Right lobe of liver (tissue), 6 donors: ENCODE measurements at regions not wholly inside any gene's neighbourhood (a gene's known extent, or its start where the extent isn't known, plus 50 kb on each side); places are given as distances from the start of the nearest gene placed in this dataset.

Experiments
- ATAC-seq, 4 donors: fragments of 200-7000 bp; cut with Tn5 transposase; one replicate each; pipeline ENCODE4 v1.9.1; 2020; ENCODE audit warnings: mild to moderate bottlenecking in 4 of 4, moderate library complexity in 4 of 4
- DNase-seq, 3 donors: peaks; one replicate each; pipeline ENCODE4 v3.0.0-alpha.2; 2020
- H3K27ac ChIP-seq, 3 donors: fragments of 200-600 bp; one replicate each; pipeline ENCODE4 v1.8.0; 2022
- H3K27me3 ChIP-seq, 2 donors: fragments of 200-600 bp; one replicate each; pipeline ENCODE4 v1.8.0; 2022
- H3K36me3 ChIP-seq, 4 donors: fragments of 200-600 bp; sonication (generic) in 1 of 4; one replicate each; pipeline versions ENCODE4 v1.5.1 to v1.8.0; 2017 to 2022; ENCODE audit warnings: control low read depth in 1 of 4
- H3K4me1 ChIP-seq, 4 donors: fragments of 200-600 bp; sonication (generic) in 1 of 4; one replicate each; pipeline versions ENCODE4 v1.5.1 to v1.8.0; 2017 to 2022; ENCODE audit warnings: control low read depth in 1 of 4
- H3K4me3 ChIP-seq, 3 donors: fragments of 200-600 bp; one replicate each; pipeline ENCODE4 v1.8.0; 2022
- H3K9me3 ChIP-seq, 4 donors: fragments of 200-600 bp; sonication (generic) in 1 of 4; one replicate each; pipeline versions ENCODE4 v1.5.1 to v1.8.0; 2017 to 2022; ENCODE audit warnings: control low read depth in 1 of 4
- CTCF ChIP-seq, 4 donors: fragments of 200-600 bp in 3 of 4; fragments of 450-650 bp in 1 of 4; IDR thresholded peaks; one replicate each; pipeline versions ENCODE4 v1.5.1 to v1.8.0; 2016 to 2022; ENCODE audit warnings: antibody characterized with exemption in 4 of 4, mild to moderate bottlenecking in 2 of 4
- POLR2A ChIP-seq: fragments of 450-650 bp; IDR thresholded peaks from one replicate; pipeline ENCODE4 v1.6.1; 2017; ENCODE audit warnings: antibody characterized with exemption, mild to moderate bottlenecking
- WGBS: methylation state at CpG from one replicate; pipeline ENCODE4 v1.1.6; 2018; ENCODE audit warnings: low coverage, low lambda C conversion rate; ENCODE audit not compliant: insufficient coverage; ENCODE audit errors: missing lambda C conversion rate; 5-methylcytosine and 5-hydroxymethylcytosine counted together
- intact Hi-C, 2 donors: fragments of 100-400 bp; cut with DNase I; formaldehyde crosslinking; loops; one replicate each; pipeline versions ENCODE4 v1.11.2 to v1.14.1; 2022
- donor health status: DM: no; HTN: yes; CAD: no.
- donor health status: DM: no; HTN: no; CAD: no.
- donor health status: DM: no; HTN: no; CAD: no.
- donor health status: DM: no; HTN: yes; CAD: no.
- donor health status: DM: no; HTN: yes; CAD: no.

- no peaks in the 10 kb centered on the region for H3K27me3 ChIP-seq
- H3K27ac ChIP-seq: no peak overlapping the region
- TF ChIP-seq POLR2A (no peak), CTCF (IDR thresholded peaks at IDR 0.05) (no peak)
- H3K36me3 ChIP-seq: no peaks in the 10 kb centered on the region
- 60% methylated on average over 11 of the region's 11 CpGs for WGBS
- no peak overlapping the region for H3K4me3 ChIP-seq
- H3K4me1 ChIP-seq: no peaks in the 10 kb centered on the region
- H3K9me3 ChIP-seq: no peaks in the 10 kb centered on the region
- intact Hi-C loops: no loop called here
- DNase-seq: no peak
- no peak for ATAC-seq
Observed at GRCh38 chr5:2999926-3000325, 248.4 kb upstream of the IRX2 start.

- Histone ChIP-seq H3K27ac (no peak overlapping the region), H3K4me3 (no peak overlapping the region), H3K4me1 (no peaks in the 10 kb centered on the region), H3K36me3 (no peaks in the 10 kb centered on the region), H3K9me3 (no peaks in the 10 kb centered on the region), H3K27me3 (no peaks in the 10 kb centered on the region)
- intact Hi-C loops: no loop called here
- no peak for DNase-seq
- WGBS: 43% methylated on average over 8 of the region's 8 CpGs
- no peak for TF ChIP-seq POLR2A
- TF ChIP-seq CTCF (IDR thresholded peaks at IDR 0.05): no peak
- ATAC-seq: no peak
Observed at GRCh38 chr5:2998106-2998505, 246.6 kb upstream of the IRX2 start.

GRCh38 chr5:2997179-2997578 is 245.7 kb upstream of the IRX2 start:
- DNase-seq (no peak), ATAC-seq (no peak)
- H3K36me3 ChIP-seq: no peaks in the 10 kb centered on the region
- no peak for TF ChIP-seq POLR2A
- no peak for TF ChIP-seq CTCF (IDR thresholded peaks at IDR 0.05)
- no peaks in the 10 kb centered on the region for H3K27me3 ChIP-seq
- no peak overlapping the region for H3K27ac ChIP-seq
- 14% methylated on average over 1 of the region's 4 CpGs for WGBS
- no peaks in the 10 kb centered on the region for H3K4me1 ChIP-seq
- H3K4me3 ChIP-seq: no peak overlapping the region
- no peaks in the 10 kb centered on the region for H3K9me3 ChIP-seq
- intact Hi-C loops: no loop called here

- Histone ChIP-seq H3K9me3 (no peaks in the 10 kb centered on the region), H3K27me3 (no peaks in the 10 kb centered on the region), H3K36me3 (no peaks in the 10 kb centered on the region), H3K4me3 (no peak overlapping the region), H3K27ac (no peak overlapping the region), H3K4me1 (no peaks in the 10 kb centered on the region)
- ATAC-seq (no peak), DNase-seq (no peak)
- intact Hi-C loops: no loop called here
- no peak for TF ChIP-seq CTCF (IDR thresholded peaks at IDR 0.05)
- no peak for TF ChIP-seq POLR2A
- 59% methylated on average over 6 of the region's 9 CpGs for WGBS
Observed at GRCh38 chr5:2996687-2997086, 245.2 kb upstream of the IRX2 start.

- ATAC-seq: peak in 1 of 4 donors; percentile 11
- intact Hi-C loops: no loop called here
- Histone ChIP-seq H3K36me3 (no peaks in the 10 kb centered on the region), H3K4me1 (no peaks in the 10 kb centered on the region), H3K27ac (no peak overlapping the region), H3K27me3 (no peaks in the 10 kb centered on the region), H3K9me3 (no peaks in the 10 kb centered on the region), H3K4me3 (no peak overlapping the region)
- no peak for DNase-seq
- 34% methylated on average over 2 of the region's 12 CpGs for WGBS
- no peak for TF ChIP-seq POLR2A
- no peak for TF ChIP-seq CTCF (IDR thresholded peaks at IDR 0.05)
Observed at GRCh38 chr5:2996248-2996647, 244.8 kb upstream of the IRX2 start.
